Esophagus squamous epithelium (tissue), 4 donors: ENCODE measurements at regions not wholly inside any gene's neighbourhood (a gene's known extent, or its start where the extent isn't known, plus 50 kb on each side); places are given as distances from the start of the nearest gene placed in this dataset.

Experiments used
- POLR2A ChIP-seq, 4 donors: fragments of 450-650 bp; IDR thresholded peaks; one replicate each; pipeline ENCODE4 v1.6.1; 2017; ENCODE audit warnings: antibody characterized with exemption in 4 of 4, mild to moderate bottlenecking in 4 of 4, moderate library complexity in 3 of 4
- TF ChIP-seq, protein P1 (sequence below), 6 experiments: fragments of 450-650 bp in 4 of 6; fragments of 200-600 bp in 2 of 6; sonication (generic) in 2 of 6; IDR thresholded peaks; one replicate each; pipeline ENCODE4 v1.5.1; 2016 to 2019; ENCODE audit warnings: antibody characterized with exemption in 6 of 6, mild to moderate bottlenecking in 4 of 6, moderate library complexity in 4 of 6

DNA sequence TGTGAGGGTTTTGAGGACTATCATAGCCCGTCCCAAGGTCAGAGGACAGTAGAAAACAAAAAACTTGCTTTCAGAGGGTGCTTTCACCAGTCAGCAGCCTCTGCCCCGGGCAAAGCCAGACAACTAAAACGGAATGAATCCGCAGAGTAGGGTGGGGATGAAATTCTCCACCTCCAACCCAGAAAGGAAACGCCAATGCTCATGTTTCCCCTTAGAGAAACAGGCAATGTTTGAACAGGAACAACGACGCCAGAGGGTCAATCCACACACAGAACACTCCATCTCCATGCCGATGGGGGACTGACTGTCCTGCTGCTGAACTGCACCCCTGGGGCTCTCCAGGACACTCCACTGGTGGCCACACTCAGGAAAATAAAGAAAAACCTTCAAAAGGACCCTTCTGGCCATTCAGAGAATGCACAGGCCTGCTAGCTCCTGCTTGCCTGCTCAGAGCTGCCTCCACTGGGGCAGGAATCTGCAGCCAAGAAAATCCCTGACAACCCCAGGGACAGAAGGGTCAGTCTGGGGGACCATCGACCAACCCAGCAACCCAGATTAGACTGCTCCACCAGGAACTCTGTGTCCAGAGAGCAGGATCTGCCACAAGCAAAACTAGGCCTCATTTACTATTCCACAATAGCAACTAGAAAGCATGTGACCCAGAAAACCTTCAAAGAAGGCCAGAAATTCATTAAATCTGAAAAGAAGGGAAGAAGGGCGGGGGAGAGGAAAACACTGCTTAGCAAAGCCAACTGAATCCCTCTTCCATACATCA, 116.0 kb downstream of the TOMM20 start:
- no peak for TF ChIP-seq POLR2A (IDR thresholded peaks at IDR 0.05)
- TF ChIP-seq, protein P1, sequence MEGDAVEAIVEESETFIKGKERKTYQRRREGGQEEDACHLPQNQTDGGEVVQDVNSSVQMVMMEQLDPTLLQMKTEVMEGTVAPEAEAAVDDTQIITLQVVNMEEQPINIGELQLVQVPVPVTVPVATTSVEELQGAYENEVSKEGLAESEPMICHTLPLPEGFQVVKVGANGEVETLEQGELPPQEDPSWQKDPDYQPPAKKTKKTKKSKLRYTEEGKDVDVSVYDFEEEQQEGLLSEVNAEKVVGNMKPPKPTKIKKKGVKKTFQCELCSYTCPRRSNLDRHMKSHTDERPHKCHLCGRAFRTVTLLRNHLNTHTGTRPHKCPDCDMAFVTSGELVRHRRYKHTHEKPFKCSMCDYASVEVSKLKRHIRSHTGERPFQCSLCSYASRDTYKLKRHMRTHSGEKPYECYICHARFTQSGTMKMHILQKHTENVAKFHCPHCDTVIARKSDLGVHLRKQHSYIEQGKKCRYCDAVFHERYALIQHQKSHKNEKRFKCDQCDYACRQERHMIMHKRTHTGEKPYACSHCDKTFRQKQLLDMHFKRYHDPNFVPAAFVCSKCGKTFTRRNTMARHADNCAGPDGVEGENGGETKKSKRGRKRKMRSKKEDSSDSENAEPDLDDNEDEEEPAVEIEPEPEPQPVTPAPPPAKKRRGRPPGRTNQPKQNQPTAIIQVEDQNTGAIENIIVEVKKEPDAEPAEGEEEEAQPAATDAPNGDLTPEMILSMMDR (IDR thresholded peaks at IDR 0.05) = no peak
